H1 (cell line): ENCODE measurements at regions not wholly inside any gene's neighbourhood (a gene's known extent, or its start where the extent isn't known, plus 50 kb on each side); places are given as distances from the start of the nearest gene placed in this dataset.

Experiments
- CREB1 ChIP-seq: IDR thresholded peaks from 2 replicates; pipeline ENCODE4 v1.6.1; 2012; ENCODE audit warnings: inconsistent platforms
- KDM4A ChIP-seq: IDR thresholded peaks from one replicate; pipeline ENCODE4 v1.7.1; 2012; ENCODE audit warnings: low read depth, mild to moderate bottlenecking, moderate library complexity, low read length, inconsistent platforms; ENCODE audit not compliant: severe bottlenecking
- KDM5A ChIP-seq: fragments of 200-600 bp; IDR thresholded peaks from 2 replicates; pipeline ENCODE4 v1.7.1; 2012; ENCODE audit warnings: mild to moderate bottlenecking, low read length, inconsistent platforms, mixed read lengths
- NRF1 ChIP-seq: IDR thresholded peaks from 2 replicates; pipeline ENCODE4 v1.6.1; 2011; ENCODE audit warnings: mild to moderate bottlenecking, low read depth, low read length, improper control_type of control experiment
- SIN3A ChIP-seq, 2 experiments: IDR thresholded peaks in 1 of 2; conservative IDR thresholded peaks in 1 of 2; 2 replicates each; pipeline ENCODE4 v1.6.1; 2011 to 2012; ENCODE audit warnings: low read length in 2 of 2, improper control_type of control experiment in 1 of 2, low read depth in 1 of 2, mild to moderate bottlenecking in 1 of 2
- SIX5 ChIP-seq: IDR thresholded peaks from 2 replicates; pipeline ENCODE4 v1.6.1; 2011; ENCODE audit warnings: mild to moderate bottlenecking, low read depth, low read length
- SP4 ChIP-seq: IDR thresholded peaks from 2 replicates; pipeline ENCODE4 v1.6.1; 2012; ENCODE audit warnings: low read length, inconsistent platforms
- SRF ChIP-seq: IDR thresholded peaks from 2 replicates; pipeline ENCODE4 v1.6.1; 2011; ENCODE audit warnings: mild to moderate bottlenecking, low read depth, low read length, moderate library complexity
- TBP ChIP-seq: IDR thresholded peaks from 2 replicates; pipeline ENCODE4 v1.6.1; 2011; ENCODE audit warnings: low read depth, low read length, improper control_type of control experiment
- TF ChIP-seq, protein P1 (sequence below): fragments of 300-600 bp; sonication (generic); IDR thresholded peaks from 2 replicates; pipeline ENCODE4 v1.7.1; 2012; ENCODE audit warnings: low read length, moderate library complexity, mild to moderate bottlenecking, inconsistent platforms; ENCODE audit not compliant: insufficient replicate concordance

GRCh38 chr6:11322252-11322885, 89.9 kb upstream of the NEDD9 start (continued):
- TF ChIP-seq, protein P1, sequence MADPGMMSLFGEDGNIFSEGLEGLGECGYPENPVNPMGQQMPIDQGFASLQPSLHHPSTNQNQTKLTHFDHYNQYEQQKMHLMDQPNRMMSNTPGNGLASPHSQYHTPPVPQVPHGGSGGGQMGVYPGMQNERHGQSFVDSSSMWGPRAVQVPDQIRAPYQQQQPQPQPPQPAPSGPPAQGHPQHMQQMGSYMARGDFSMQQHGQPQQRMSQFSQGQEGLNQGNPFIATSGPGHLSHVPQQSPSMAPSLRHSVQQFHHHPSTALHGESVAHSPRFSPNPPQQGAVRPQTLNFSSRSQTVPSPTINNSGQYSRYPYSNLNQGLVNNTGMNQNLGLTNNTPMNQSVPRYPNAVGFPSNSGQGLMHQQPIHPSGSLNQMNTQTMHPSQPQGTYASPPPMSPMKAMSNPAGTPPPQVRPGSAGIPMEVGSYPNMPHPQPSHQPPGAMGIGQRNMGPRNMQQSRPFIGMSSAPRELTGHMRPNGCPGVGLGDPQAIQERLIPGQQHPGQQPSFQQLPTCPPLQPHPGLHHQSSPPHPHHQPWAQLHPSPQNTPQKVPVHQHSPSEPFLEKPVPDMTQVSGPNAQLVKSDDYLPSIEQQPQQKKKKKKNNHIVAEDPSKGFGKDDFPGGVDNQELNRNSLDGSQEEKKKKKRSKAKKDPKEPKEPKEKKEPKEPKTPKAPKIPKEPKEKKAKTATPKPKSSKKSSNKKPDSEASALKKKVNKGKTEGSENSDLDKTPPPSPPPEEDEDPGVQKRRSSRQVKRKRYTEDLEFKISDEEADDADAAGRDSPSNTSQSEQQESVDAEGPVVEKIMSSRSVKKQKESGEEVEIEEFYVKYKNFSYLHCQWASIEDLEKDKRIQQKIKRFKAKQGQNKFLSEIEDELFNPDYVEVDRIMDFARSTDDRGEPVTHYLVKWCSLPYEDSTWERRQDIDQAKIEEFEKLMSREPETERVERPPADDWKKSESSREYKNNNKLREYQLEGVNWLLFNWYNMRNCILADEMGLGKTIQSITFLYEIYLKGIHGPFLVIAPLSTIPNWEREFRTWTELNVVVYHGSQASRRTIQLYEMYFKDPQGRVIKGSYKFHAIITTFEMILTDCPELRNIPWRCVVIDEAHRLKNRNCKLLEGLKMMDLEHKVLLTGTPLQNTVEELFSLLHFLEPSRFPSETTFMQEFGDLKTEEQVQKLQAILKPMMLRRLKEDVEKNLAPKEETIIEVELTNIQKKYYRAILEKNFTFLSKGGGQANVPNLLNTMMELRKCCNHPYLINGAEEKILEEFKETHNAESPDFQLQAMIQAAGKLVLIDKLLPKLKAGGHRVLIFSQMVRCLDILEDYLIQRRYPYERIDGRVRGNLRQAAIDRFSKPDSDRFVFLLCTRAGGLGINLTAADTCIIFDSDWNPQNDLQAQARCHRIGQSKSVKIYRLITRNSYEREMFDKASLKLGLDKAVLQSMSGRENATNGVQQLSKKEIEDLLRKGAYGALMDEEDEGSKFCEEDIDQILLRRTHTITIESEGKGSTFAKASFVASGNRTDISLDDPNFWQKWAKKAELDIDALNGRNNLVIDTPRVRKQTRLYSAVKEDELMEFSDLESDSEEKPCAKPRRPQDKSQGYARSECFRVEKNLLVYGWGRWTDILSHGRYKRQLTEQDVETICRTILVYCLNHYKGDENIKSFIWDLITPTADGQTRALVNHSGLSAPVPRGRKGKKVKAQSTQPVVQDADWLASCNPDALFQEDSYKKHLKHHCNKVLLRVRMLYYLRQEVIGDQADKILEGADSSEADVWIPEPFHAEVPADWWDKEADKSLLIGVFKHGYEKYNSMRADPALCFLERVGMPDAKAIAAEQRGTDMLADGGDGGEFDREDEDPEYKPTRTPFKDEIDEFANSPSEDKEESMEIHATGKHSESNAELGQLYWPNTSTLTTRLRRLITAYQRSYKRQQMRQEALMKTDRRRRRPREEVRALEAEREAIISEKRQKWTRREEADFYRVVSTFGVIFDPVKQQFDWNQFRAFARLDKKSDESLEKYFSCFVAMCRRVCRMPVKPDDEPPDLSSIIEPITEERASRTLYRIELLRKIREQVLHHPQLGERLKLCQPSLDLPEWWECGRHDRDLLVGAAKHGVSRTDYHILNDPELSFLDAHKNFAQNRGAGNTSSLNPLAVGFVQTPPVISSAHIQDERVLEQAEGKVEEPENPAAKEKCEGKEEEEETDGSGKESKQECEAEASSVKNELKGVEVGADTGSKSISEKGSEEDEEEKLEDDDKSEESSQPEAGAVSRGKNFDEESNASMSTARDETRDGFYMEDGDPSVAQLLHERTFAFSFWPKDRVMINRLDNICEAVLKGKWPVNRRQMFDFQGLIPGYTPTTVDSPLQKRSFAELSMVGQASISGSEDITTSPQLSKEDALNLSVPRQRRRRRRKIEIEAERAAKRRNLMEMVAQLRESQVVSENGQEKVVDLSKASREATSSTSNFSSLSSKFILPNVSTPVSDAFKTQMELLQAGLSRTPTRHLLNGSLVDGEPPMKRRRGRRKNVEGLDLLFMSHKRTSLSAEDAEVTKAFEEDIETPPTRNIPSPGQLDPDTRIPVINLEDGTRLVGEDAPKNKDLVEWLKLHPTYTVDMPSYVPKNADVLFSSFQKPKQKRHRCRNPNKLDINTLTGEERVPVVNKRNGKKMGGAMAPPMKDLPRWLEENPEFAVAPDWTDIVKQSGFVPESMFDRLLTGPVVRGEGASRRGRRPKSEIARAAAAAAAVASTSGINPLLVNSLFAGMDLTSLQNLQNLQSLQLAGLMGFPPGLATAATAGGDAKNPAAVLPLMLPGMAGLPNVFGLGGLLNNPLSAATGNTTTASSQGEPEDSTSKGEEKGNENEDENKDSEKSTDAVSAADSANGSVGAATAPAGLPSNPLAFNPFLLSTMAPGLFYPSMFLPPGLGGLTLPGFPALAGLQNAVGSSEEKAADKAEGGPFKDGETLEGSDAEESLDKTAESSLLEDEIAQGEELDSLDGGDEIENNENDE, result no peak
- TF ChIP-seq SIX5, result no peak
- no peak for TF ChIP-seq SIN3A (conservative IDR thresholded peaks at IDR 0.05 in 1 of 2, IDR thresholded peaks at IDR 0.05 in 1 of 2; ENCODE audit: low read depth in 1 of 2, low read length in 2 of 2)
- no peak for TF ChIP-seq NRF1
- no peak for TF ChIP-seq TBP
- no peak for TF ChIP-seq CREB1
- no peak for TF ChIP-seq KDM4A
- no peak for TF ChIP-seq SRF
- no peak for TF ChIP-seq SP4
- no peak for TF ChIP-seq KDM5A
